Esophagus (tissue), 2 donors: ENCODE measurements at regions not wholly inside any gene's neighbourhood (a gene's known extent, or its start where the extent isn't known, plus 50 kb on each side); places are given as distances from the start of the nearest gene placed in this dataset.

Source experiments
- H3K27ac ChIP-seq, 2 donors: one replicate each; pipeline ENCODE4 v1.5.1; 2013; ENCODE audit warnings: low read depth in 2 of 2, mild to moderate bottlenecking in 2 of 2, inconsistent platforms in 1 of 2, low read length in 1 of 2, moderate library complexity in 1 of 2
- H3K27me3 ChIP-seq, 2 donors: one replicate each; pipeline ENCODE4 v1.6.1; 2013; ENCODE audit warnings: low read length in 2 of 2, control low read depth in 1 of 2, mild to moderate bottlenecking in 1 of 2; ENCODE audit not compliant: insufficient read depth in 2 of 2, control insufficient read depth in 1 of 2
- H3K36me3 ChIP-seq, 2 donors: one replicate each; pipeline ENCODE4 v1.6.1; 2013; ENCODE audit warnings: low read length in 1 of 2; ENCODE audit not compliant: control insufficient read depth in 2 of 2, insufficient read depth in 2 of 2
- H3K4me1 ChIP-seq, 2 donors: one replicate each; pipeline ENCODE4 v1.6.1; 2013; ENCODE audit warnings: low read length in 1 of 2; ENCODE audit not compliant: control insufficient read depth in 2 of 2, insufficient read depth in 2 of 2
- H3K4me3 ChIP-seq, 2 donors: one replicate each; pipeline ENCODE4 v1.5.1; 2013; ENCODE audit warnings: low read length in 2 of 2, mild to moderate bottlenecking in 2 of 2, low read depth in 1 of 2, moderate library complexity in 1 of 2
- H3K9me3 ChIP-seq, 2 donors: one replicate each; pipeline ENCODE4 v1.6.1; 2013; ENCODE audit warnings: mild to moderate bottlenecking in 2 of 2, low read depth in 1 of 2, low read length in 1 of 2, moderate library complexity in 1 of 2; ENCODE audit not compliant: control insufficient read depth in 2 of 2, insufficient read depth in 1 of 2
- WGBS, 2 donors: extraction: QIAGEN DNeasy Blood & Tissue Kit; methylation state at CpG; one replicate each; pipeline ENCODE4 v1.1.7; 2013; 5-methylcytosine and 5-hydroxymethylcytosine counted together
- donor health status: healthy with polysubstance abuse.
- donor health status: Bipolar disorder and iron deficiency.

GRCh38 chr3:99114565-99115291, 213.2 kb upstream of the DCBLD2 start:
- H3K4me1 ChIP-seq, result no peaks in the 10 kb centered on the region
- no peaks in the 10 kb centered on the region for H3K27me3 ChIP-seq
- H3K4me3 ChIP-seq, result no peak overlapping the region
- H3K27ac ChIP-seq, result no peak overlapping the region
- WGBS, 2 donors, result 85 to 87% methylated on average over 9 of the region's 9 CpGs
- no peaks in the 10 kb centered on the region for H3K36me3 ChIP-seq
- H3K9me3 ChIP-seq, result no peaks in the 10 kb centered on the region

- Histone ChIP-seq H3K27ac (no peak overlapping the region), H3K4me3 (no peak overlapping the region), H3K9me3 (no peaks in the 10 kb centered on the region), H3K27me3 (no peaks in the 10 kb centered on the region), H3K36me3 (no peaks in the 10 kb centered on the region), H3K4me1 (no peaks in the 10 kb centered on the region)
- 67 to 70% methylated on average over 3 of the region's 3 CpGs for WGBS, 2 donors
Observed at GRCh38 chr3:99111235-99111634, 209.7 kb upstream of the DCBLD2 start.

- no peak overlapping the region for H3K4me3 ChIP-seq
- H3K9me3 ChIP-seq, result no peaks in the 10 kb centered on the region
- H3K27me3 ChIP-seq, result no peaks in the 10 kb centered on the region
- no peaks in the 10 kb centered on the region for H3K4me1 ChIP-seq
- no peak overlapping the region for H3K27ac ChIP-seq
- 84 to 93% methylated on average over 4 of the region's 4 CpGs for WGBS, 2 donors
- H3K36me3 ChIP-seq, result no peaks in the 10 kb centered on the region
Observed at GRCh38 chr3:99110401-99110800, 208.9 kb upstream of the DCBLD2 start.

- no peaks in the 10 kb centered on the region for H3K36me3 ChIP-seq
- no peaks in the 10 kb centered on the region for H3K9me3 ChIP-seq
- no peak overlapping the region for H3K27ac ChIP-seq
- H3K4me1 ChIP-seq, result no peaks in the 10 kb centered on the region
- 13 to 18% methylated on average over 2 of the region's 2 CpGs for WGBS, 2 donors
- H3K4me3 ChIP-seq, result no peak overlapping the region
- no peaks in the 10 kb centered on the region for H3K27me3 ChIP-seq
Observed at GRCh38 chr3:99108508-99108907, 207.0 kb upstream of the DCBLD2 start.

- 52 to 74% methylated on average over 2 of the region's 2 CpGs for WGBS, 2 donors
- H3K27ac ChIP-seq, result no peak overlapping the region
- H3K9me3 ChIP-seq, result no peaks in the 10 kb centered on the region
- H3K4me3 ChIP-seq, result no peak overlapping the region
- H3K4me1 ChIP-seq, result no peaks in the 10 kb centered on the region
- no peaks in the 10 kb centered on the region for H3K27me3 ChIP-seq
- H3K36me3 ChIP-seq, result no peaks in the 10 kb centered on the region
Observed at GRCh38 chr3:99094606-99095005, 193.1 kb upstream of the DCBLD2 start.

GRCh38 chr3:99087277-99087676, 185.8 kb upstream of the DCBLD2 start:
- H3K36me3 ChIP-seq, result no peaks in the 10 kb centered on the region
- H3K27ac ChIP-seq, result no peak overlapping the region
- no peaks in the 10 kb centered on the region for H3K4me1 ChIP-seq
- H3K27me3 ChIP-seq, result no peaks in the 10 kb centered on the region
- no peaks in the 10 kb centered on the region for H3K9me3 ChIP-seq
- no peak overlapping the region for H3K4me3 ChIP-seq
- WGBS, 2 donors, result 82 to 93% methylated on average over 2 of the region's 2 CpGs

- Histone ChIP-seq H3K27ac (no peak overlapping the region), H3K36me3 (no peaks in the 10 kb centered on the region), H3K4me3 (no peak overlapping the region), H3K27me3 (no peaks in the 10 kb centered on the region), H3K9me3 (no peaks in the 10 kb centered on the region), H3K4me1 (no peaks in the 10 kb centered on the region)
- 87% methylated on average over 4 of the region's 4 CpGs for WGBS, 2 donors
Observed at GRCh38 chr3:99084826-99085225, 183.3 kb upstream of the DCBLD2 start.

- Histone ChIP-seq H3K36me3 (no peaks in the 10 kb centered on the region), H3K27me3 (no peaks in the 10 kb centered on the region), H3K9me3 (no peaks in the 10 kb centered on the region), H3K4me3 (no peak overlapping the region), H3K27ac (no peak overlapping the region), H3K4me1 (no peaks in the 10 kb centered on the region)
- 53 to 87% methylated on average over 2 of the region's 2 CpGs for WGBS, 2 donors
Observed at GRCh38 chr3:99084156-99084555, 182.7 kb upstream of the DCBLD2 start.

- H3K27me3 ChIP-seq, result no peaks in the 10 kb centered on the region
- no peak overlapping the region for H3K27ac ChIP-seq
- no peaks in the 10 kb centered on the region for H3K36me3 ChIP-seq
- H3K9me3 ChIP-seq, result no peaks in the 10 kb centered on the region
- 82 to 86% methylated on average over 6 of the region's 6 CpGs for WGBS, 2 donors
- no peak overlapping the region for H3K4me3 ChIP-seq
- H3K4me1 ChIP-seq, result no peaks in the 10 kb centered on the region
Observed at GRCh38 chr3:99071096-99071495, 169.6 kb upstream of the DCBLD2 start.

GRCh38 chr3:99069973-99070372, 168.5 kb upstream of the DCBLD2 start:
- no peaks in the 10 kb centered on the region for H3K9me3 ChIP-seq
- H3K4me3 ChIP-seq, result no peak overlapping the region
- H3K36me3 ChIP-seq, result no peaks in the 10 kb centered on the region
- H3K4me1 ChIP-seq, result no peaks in the 10 kb centered on the region
- 65 to 66% methylated on average over 1 of the region's 1 CpG for WGBS, 2 donors
- H3K27me3 ChIP-seq, result no peaks in the 10 kb centered on the region
- no peak overlapping the region for H3K27ac ChIP-seq
